Limb (tissue), 2 donors: ENCODE measurements at regions not wholly inside any gene's neighbourhood (a gene's known extent, or its start where the extent isn't known, plus 50 kb on each side); places are given as distances from the start of the nearest gene placed in this dataset.
"Not testable (repeated sequence)": the region's sequence is repeated elsewhere in the genome, so short reads cannot be mapped to it uniquely, and the experiment has no call there.

Source experiments
- DNase-seq, 2 donors: peaks; one replicate each; pipeline ENCODE4 v3.0.0-alpha.2; 2016; ENCODE audit errors: extremely low spot score in 2 of 2

DNA sequence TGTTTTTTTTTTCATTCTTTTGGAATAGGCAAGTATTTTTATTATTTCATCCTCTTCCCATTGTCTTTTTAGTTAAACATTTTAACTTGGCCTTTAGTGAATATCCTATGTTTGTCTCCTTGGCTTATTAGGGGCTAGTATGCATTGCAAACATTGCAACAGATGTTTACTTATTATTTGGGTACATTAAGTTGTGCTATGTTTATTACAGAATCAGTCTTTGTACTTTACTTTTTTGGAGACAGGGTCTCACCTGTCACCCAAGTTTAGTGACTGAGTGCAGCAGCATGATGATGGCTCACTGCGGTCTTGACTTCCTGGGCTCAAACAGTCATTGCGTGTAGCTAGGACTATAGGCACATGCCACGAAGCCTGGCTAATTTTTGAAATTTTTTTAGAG is 51.1 kb upstream of the NUDT6 start:
- DNase-seq, result no peak

DNA sequence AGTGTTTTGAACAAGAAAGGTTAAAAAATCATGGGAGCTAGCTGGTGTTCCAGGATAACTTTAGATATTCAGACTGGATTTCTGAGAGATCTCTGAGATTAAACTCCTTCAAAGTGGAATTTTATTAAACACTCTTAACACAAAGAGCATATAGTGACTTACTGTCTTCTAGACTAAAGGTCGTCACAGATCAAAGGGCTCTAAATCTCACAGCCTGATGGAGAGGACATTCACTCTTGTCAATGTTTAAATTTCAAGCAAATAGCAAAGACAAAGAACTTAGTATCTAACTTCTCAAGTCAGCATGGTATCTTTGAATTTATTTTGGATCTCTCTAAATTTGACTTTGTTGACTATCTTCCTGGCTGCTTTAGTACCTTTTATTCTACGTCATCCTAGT is 53.7 kb upstream of the NUDT6 start:
- DNase-seq, result no peak

DNA sequence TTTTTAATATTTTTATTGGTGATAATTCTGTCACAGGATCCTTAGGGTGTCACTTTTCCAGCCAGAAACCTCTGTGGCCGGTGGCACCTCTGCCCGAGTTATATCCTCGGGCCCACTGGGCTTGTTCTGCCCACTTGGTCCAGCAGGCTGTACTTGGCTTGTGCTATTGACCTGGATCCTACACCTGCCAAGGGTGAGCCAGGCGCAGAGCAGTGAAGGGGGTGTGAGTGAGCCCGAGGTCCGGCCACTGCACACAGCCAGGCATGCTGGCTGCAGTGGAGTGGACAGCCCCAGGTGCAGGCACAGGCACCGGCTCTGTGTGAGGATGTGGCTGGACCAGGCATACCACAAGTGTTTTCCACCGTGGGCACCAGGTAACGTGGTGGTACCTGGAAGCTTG is 54.7 kb upstream of the NUDT6 start:
- no peak for DNase-seq

DNA sequence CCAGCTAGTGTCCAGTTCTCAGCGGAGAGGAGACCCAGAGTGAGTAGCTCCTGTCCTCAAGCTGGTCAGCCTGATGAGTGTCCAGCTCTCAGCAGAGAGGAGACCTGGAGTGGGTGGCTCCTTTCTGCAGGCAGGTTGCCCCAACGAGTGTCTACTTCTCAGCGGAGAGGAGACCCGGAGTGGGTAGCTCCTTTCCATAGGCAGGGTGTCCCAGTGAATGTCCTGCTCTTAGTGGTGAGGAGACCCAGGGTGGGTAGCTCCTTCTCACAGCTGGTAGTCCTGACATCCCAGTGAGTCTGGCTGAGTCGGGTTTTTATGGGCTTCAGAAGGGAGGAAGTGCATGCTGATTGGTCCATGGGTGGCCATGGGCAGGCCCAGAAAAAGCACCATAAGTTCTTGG is 55.7 kb upstream of the NUDT6 start:
- DNase-seq, result no peak

DNA sequence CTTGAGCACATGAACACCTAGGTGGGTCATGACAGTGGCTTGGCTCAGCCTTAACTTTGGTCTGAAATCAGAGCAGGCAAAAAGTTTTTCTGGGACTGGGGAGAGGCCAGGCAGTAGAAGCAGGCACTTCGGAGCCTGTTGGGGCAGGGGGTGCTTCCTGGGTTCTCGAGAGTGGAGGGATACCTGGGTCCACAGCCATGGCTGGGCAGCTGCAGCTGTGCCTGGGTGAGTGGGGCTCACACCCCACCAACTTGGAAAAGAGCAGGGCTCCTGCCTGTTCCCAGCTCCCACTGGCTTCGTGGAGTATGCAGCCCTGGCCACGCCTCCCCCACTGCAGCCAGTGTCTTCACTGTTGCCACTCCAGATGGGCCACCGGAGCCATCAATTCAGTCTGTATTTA is 56.4 kb upstream of the NUDT6 start:
- DNase-seq, result no peak

DNA sequence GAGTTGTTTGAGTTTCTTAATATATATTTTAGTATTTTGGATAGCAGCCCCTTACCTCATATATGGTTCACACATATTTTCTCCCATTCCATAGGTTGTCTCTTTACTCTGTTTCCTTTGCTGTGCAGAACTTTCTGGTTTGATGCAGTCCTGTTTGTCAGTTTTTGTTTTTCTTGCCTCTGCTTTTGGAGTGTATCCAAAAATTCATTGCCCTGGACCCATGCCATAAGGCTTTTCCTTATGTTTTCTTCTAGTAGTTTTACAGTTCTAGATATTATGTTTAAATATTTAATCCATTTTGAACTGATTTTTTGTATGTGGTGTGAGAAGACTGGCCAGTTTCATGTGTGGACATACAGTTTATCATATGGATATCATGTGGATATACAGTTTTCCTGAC is 58.5 kb upstream of the NUDT6 start:
- no peak for DNase-seq

DNA sequence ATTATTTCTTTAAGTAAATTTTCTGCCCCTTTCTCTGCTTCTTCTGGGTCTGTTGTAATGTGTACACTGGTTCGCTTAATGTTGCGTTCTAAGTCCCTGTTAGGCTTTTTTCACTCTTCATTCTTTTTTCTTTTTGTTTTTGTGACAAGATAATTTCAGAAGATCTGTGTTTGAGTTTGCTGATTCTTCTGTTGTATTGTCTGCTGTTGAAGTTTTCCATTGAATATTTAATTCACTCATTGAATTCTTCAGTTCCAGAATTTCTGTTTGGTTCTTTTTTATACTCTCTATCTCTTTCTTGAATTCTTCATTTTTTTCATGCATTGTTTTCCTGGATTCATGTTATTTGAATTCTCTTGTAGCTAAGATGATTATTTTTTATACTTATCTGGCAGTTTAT is 66.3 kb upstream of the NUDT6 start:
- DNase-seq, result no peak

DNA sequence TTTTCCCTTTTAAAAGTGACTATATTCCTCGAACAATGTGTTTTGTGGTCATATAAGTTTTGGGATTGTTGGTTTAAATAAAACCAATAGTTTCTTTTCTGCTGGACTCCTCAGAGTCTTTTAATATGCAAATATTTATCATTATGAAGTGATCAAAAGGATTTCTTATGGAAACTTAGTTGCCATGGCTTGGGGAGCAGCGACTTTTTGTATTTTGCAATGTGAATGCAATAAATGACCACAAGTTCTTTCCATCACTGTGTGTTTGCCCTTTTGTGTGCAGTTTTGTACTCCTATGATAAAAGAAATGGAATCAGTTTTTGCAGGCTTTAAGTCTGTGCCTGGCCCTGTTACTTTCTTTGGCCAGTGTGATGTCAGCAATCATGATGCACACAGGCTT is 68.5 kb upstream of the NUDT6 start:
- no peak for DNase-seq

DNA sequence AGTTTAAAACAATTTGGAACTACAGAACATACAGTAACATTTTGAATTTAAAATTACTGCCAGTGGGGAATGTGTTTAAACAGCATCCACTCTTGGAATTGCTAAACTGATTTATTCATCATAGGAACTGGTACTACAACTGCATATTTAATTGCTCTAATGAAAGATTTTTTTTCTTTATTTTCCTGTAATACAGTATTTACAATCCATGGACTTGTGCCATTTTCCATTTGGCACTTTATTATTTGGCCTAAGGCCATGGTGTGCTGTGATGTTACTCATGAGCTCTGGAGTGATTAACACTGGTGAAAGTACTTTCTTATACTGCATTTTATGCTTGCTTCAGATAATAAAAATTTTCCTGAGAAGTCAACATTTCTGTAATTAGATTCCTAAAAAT is 69.7 kb upstream of the NUDT6 start:
- DNase-seq, result peak in 1 of 2 donors; percentile 36

DNA sequence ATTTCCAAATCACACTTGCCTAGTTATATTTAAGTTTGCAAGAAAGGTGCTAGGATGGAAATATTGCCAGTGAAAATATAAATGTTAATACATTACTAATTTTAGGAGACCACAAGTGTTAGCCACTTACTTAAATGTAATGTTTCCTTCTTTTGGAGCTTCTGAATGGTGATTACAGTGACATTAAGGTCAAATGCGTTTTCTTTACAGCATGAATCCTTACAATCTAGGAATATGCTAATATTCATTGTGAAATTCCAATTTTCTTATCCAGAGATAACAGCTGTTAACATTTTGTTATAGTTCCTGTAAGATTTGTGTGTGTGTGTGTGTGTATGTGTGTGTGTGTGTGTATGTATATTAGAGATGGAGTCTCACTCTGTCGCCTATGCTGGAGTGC is 70.2 kb upstream of the NUDT6 start:
- no peak for DNase-seq

DNA sequence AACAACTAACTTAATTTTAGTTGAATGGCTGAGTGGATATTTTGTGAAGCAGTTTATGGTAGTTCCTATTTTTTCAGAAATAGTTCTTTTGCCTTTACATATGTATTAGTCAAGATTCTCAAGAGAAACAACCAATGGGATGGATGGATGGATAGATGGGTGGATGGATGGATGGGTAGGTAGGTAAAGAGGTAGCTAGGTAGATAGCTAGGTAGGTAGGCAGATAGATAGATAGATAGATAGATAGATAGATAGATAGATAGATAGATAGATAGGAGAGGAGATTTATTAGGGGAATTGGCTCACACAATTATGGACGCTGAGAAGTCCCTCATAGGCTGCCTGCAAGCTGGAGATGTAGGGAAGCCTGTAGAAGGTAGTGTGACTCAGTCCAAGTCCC is 74.0 kb upstream of the NUDT6 start:
- DNase-seq, result no peak

DNA sequence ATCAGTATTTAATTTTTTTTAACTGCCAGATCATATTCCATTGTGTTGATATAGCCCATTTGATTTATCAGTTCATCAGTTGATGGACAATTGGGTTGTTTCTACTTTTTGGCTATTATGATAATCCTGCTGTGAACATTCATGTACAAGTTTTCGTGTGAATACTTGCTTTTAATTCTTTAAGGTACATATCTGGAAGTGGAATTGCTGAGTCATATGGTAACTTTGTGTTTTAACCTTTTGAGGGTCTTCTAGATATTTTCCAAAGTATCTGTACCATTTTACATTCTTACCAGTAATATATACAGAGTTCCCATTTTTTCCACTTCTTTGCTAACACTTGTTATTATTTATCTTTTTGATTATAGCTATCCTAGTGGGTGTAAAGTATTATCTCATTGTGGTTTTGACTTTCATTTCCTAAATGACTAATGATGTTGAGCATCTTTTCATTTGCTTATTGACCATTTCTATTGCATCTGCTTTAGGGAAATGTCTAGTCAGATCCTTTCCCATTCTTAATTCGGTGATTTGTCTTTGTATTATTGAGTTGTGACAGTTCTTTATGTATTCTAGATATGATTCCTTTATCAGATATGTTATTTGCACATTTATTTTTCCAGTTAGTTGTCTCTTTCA is 75.2 kb upstream of the NUDT6 start:
- no peak for DNase-seq

DNA sequence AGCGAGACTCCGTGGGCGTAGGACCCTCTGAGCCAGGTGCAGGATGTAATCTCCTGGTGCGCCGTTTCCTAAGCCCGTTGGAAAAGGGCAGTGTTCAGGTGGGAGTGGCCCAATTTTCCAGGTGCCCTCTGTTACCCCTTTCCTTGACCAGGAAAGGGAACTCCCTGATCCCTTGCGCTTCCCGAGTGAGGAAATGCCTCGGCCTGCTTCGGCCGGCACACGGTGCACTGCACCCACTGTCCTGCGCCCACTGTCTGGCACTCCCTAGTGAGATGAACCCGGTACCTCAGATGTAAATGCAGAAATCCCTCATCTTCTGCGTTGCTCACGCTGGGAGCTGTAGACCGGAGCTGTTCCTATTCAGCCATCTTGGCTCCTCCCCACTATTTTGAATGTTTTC is 81.7 kb upstream of the NUDT6 start:
- DNase-seq, result not testable (repeated sequence)

DNA sequence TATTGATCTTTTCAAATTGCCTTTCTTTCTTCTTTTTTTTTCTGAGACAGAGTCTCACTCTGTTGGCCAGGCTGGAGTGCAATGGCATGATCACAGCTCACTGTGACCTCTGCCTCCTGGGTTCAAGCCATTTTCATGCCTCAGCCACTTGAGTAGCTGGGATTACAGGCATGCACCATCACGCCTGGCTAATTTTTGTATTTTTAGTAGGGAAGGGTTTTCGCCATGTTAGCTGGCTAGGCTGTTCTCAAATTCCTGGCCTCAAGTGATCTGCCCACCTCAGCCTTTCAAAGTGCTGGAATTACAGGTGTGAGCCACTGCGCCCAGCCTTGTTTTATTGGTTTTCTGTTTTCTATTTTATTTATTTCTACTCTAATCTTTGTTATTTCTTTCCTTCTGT is 82.7 kb upstream of the NUDT6 start:
- not testable (repeated sequence) for DNase-seq

DNA sequence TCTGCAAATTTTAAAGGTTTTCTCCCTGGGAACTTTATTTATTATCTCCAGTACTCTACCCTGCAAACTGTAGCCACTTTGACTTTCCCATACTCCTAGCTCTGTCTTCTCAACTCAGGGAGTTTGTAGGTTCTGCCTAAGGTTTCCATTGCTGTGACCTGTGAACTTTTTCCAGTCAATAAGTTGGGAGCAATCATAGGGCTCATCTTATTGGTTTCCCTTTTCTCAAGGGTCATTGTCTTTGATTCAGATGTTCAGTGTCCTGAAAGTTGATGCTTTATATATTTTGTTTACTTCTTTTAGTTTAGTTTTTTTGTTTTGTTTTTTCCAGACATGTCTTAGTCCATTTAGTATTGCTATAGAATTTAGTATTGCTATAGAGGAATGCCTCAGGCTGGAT is 85.3 kb upstream of the NUDT6 start:
- DNase-seq, result no peak

DNA sequence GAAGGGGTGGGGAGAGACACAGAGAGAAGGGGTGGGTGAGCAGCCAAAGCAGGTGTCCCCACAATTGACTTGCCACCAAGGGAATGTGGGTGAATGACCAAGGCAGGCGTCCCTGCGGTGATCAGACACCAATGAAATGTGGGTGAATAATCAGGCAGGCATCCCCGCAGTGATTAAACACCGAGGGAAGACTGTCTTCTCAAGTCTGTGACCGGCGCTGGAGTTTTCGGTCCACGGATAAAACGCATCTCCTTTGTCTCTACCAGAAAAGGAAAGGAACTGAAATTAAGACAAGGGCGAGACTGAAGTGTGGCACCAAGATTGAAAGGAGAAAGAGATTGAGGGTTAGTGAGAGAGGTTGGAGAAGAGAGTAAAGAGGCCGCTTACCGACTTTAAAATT is 90.0 kb upstream of the NUDT6 start:
- DNase-seq, result not testable (repeated sequence)

DNA sequence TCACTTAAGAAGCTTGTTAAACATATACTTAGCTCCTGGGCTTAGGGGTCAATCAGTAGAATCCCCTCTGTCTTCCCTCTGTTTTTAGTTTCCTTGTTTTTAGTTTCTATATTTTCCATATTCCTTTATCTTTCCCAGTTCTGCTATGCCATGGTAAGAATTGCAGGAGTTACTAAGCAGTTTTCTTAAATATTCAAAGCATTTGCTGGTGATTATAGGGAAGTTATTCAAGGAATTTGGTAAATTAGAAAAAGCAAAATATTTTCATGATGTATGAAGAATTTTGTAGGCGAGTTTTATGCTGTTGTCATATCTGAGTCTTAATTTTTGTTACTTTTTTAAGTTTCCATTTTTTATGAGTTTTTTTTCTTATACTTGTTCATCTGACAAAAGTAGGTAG is 91.6 kb upstream of the NUDT6 start:
- no peak for DNase-seq

DNA sequence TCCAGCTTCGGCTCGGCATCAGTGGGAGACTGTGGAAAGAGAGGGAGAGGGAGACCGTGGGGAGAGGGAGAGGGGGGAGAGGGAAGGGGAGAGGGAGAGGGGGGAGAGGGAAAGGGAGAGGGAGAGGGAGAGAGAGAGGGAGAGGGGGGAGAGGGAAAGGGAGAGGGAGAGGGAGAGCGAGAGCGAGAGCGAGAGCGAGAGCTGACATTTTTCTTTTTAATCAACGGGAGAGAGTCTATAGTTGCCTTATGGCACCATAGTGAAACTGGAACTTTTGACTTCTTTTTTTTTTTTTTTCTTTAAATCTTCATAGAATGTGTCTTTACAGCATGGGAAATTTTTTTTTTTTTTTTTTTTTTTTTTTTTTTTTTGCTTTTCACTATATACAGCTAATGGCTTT is 94.7 kb upstream of the NUDT6 start:
- no peak for DNase-seq

DNA sequence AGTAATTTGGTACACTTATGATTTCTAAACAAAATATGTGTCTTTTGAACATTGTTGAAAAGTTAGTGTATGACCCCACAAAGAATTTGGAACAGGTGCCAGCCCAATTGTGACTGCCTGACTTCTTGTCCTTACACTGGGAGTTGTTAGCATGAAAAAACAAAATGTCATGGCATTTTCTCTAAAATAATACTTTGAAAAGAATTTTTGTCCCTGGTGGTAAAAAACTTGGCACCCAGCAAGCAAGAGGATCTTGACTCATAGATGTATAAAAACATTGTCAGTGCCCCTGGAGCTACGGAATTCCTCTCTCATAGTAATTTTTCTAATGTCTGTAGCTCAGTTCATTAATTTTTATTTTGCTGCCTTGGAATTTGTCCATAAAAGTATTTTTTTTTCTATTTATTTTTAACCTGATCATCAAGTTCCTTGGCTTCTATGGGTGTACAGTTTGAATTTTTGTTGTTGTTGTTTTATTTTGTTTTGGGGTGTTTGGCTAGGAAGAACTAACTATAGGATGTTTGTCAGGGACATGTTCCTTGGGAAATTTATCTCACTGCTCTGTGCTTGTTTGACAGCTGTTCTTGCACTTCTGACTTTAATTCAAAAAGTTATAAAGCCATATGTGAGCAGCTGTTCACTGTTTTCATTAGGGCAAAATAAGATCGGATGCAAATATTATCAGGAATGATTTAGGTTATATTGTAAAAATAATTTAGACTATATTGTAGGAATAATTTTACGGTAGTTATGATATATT is 95.4 kb upstream of the NUDT6 start:
- peak in 1 of 2 donors; percentile 58 for DNase-seq

DNA sequence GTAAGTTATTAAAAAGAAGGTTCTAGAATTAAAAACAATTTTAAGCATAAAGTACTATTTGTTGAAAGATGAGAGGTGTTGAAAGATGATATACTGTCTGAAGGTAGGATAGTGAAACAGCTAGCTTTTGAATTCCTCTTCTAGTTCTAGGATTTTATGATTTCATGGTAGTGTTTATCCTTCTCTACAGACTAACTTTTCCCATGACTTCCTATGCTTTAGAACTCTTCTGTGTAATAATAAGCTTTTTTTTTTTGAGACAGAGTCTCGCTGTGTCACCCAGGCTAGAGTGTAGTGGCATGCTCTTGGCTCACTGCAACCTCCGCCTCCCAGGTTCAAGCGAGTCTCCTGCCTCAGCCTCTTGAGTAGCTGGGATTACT is 96.0 kb upstream of the NUDT6 start:
- DNase-seq, result peak in 1 of 2 donors; percentile 51

DNA sequence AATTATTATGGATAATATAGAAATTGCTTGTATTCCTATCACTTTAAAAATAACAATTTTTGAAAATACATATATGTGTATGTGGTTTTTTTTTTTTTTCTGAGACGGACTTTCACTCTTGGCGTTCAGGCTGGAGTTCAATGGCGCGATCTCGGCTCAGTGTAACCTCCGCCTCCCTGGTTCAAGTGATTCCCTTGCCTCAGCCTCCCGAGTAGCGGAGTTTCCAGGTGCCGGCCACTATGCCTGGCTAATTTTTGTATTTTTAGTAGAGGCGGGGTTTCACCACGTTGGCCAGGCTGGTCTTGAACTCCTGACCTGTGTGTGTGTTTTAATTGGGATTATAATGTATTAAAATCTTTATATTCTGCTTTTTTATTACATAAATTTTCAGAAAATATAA is 97.9 kb upstream of the NUDT6 start:
- DNase-seq, result no peak

DNA sequence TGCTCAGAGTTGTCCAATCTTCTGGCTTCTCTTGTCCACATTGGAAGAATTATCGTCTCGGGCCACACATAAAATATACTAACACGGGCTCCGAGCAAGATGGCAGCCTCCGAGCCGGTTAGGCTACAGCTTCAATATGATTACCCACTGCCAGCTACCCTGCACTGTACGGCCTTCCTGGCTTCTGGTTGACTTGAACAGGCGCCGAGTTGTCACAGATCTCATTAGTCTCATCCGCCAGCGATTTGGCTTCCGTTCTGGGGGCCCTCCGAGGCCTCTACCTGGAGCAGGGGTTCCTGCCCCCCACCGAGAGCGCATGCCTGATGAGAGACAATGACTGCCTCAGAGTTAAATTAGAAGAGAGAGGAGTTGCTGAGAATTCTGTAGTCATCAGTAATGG is 101.2 kb upstream of the NUDT6 start:
- DNase-seq, result no peak

DNA sequence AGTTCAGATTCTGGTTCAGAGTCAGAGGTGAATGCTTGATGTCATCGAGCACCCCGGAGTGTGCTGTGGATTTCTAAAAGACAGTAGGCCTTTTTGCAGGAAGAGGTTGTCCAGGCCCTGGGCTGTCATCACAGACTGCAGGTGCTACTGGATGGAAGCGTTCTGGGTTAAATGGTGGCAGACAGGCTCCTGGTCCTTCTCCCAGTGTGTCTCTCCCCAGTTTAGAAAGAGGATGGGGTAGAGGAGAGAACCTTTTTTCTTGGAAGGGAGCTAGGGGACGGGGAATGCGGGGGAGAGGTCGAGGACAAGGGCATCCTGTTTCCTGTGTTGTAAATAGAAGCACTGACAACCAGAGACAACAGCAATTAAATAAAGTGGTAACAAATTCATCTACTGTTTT is 102.3 kb upstream of the NUDT6 start:
- DNase-seq, result no peak

DNA sequence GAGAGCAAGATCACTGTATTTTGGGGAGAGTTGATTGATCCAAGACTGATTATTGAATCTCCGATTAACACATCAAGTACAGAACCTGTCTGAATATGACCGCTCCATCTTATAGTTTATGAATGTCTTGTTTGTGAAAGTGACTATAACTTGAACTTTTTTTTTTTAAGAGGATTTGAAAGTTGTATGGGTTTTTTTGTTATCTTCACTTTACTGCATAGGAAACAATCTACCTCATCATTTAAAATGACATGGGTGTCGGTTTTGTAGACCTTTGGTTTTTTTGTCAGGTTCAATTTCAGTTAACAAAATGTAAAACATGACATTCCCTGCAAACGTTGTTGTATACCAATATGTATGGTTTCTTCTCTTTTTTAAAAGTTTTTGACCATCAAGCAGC is 103.0 kb upstream of the NUDT6 start:
- no peak for DNase-seq
